H1 (cell line): ENCODE measurements at regions not wholly inside any gene's neighbourhood (a gene's known extent, or its start where the extent isn't known, plus 50 kb on each side); places are given as distances from the start of the nearest gene placed in this dataset.

Experiments used
- CTCF ChIA-PET: fragments of 300-600 bp; sonication (Branson Sonifier 250); formaldehyde crosslinking; loops from one replicate; lab custom pipeline; 2021; ENCODE audit not compliant: partially characterized antibody; lab: Charles Lee
- POLR2A ChIA-PET: fragments of 300-600 bp; sonication (Branson Sonifier 250); formaldehyde crosslinking; loops from one replicate; lab custom pipeline; 2021; ENCODE audit warnings: inconsistent platforms; ENCODE audit not compliant: partially characterized antibody; lab: Charles Lee
- DNase-seq, 2 experiments: peaks; one replicate each; pipeline versions ENCODE4 v3.0.0 to v3.0.0-alpha.2; 2010 to 2022; ENCODE audit warnings: low spot score in 2 of 2, low read depth in 1 of 2, mixed read lengths in 1 of 2
- FAIRE-seq: peaks from 2 replicates; lab custom pipeline; 2011; peaks lifted over from hg19 to GRCh38; lab: Jason Lieb, UNC
- H2AFZ ChIP-seq: 2 replicates; pipeline ENCODE4 v1.8.1; 2012; ENCODE audit warnings: low read length, inconsistent platforms
- H2AK5ac ChIP-seq: 2 replicates; pipeline ENCODE4 v1.6.1; 2013; ENCODE audit warnings: low read depth, low read length
- H2BK120ac ChIP-seq: replicated peaks from 2 replicates; pipeline ENCODE3; 2013; ENCODE audit warnings: low read depth, low read length, inconsistent platforms
- H2BK12ac ChIP-seq: 2 replicates; pipeline ENCODE4 v1.6.1; 2013; ENCODE audit warnings: low read depth, low read length
- H2BK15ac ChIP-seq: 2 replicates; pipeline ENCODE4 v1.6.1; 2013; ENCODE audit warnings: low read length
- H2BK20ac ChIP-seq: 2 replicates; pipeline ENCODE4 v1.6.1; 2013; ENCODE audit warnings: low read length
- H2BK5ac ChIP-seq: 2 replicates; pipeline ENCODE4 v1.6.1; 2013; ENCODE audit warnings: low read depth, low read length
- H3K14ac ChIP-seq: 2 replicates; pipeline ENCODE4 v1.6.1; 2013; ENCODE audit warnings: inconsistent platforms; ENCODE audit not compliant: insufficient read length
- H3K18ac ChIP-seq: 2 replicates; pipeline ENCODE4 v1.6.1; 2013; ENCODE audit warnings: low read length; ENCODE audit errors: extremely low read depth
- H3K23ac ChIP-seq: 2 replicates; pipeline ENCODE4 v1.6.1; 2013; ENCODE audit warnings: inconsistent platforms; ENCODE audit not compliant: insufficient read length
- H3K23me2 ChIP-seq: 2 replicates; pipeline ENCODE4 v1.6.1; 2013; ENCODE audit warnings: low read depth, low read length
- H3K27ac ChIP-seq: 2 replicates; pipeline ENCODE4 v1.6.1; 2011; ENCODE audit warnings: low read depth, low read length, inconsistent platforms
- H3K27me3 ChIP-seq, 4 experiments: replicated peaks in 1 of 4; 1 replicate in 1 of 4; 2 replicates in 3 of 4; pipeline versions ENCODE4 v1.6.1 to v1.8.1; 2011 to 2013; ENCODE audit warnings: low read length in 3 of 4, mild to moderate bottlenecking in 3 of 4, inconsistent platforms in 2 of 4, mixed read lengths in 2 of 4, moderate library complexity in 1 of 4; ENCODE audit not compliant: control insufficient read depth in 3 of 4, insufficient read depth in 3 of 4; ENCODE audit errors: extremely low read depth in 1 of 4
- H3K36me3 ChIP-seq, 4 experiments: 2 replicates each; pipeline versions ENCODE4 v1.6.1 to v1.8.1; 2011 to 2013; ENCODE audit warnings: mild to moderate bottlenecking in 4 of 4, low read length in 3 of 4, moderate library complexity in 2 of 4, control low read depth in 1 of 4, inconsistent platforms in 1 of 4; ENCODE audit not compliant: insufficient read depth in 4 of 4, control insufficient read depth in 2 of 4
- H3K4ac ChIP-seq: replicated peaks from 2 replicates; pipeline ENCODE3; 2013; ENCODE audit warnings: low read length, low read depth, mixed read lengths, inconsistent platforms; ENCODE audit not compliant: insufficient read length
- H3K4me1 ChIP-seq, 4 experiments: replicated peaks in 1 of 4; 1 replicate in 1 of 4; 2 replicates in 3 of 4; pipeline versions ENCODE4 v1.6.1 to v1.8.1; 2011 to 2013; ENCODE audit warnings: low read length in 3 of 4, inconsistent platforms in 2 of 4, mixed read lengths in 1 of 4; ENCODE audit not compliant: insufficient read depth in 4 of 4, control insufficient read depth in 3 of 4
- H3K4me2 ChIP-seq, 2 experiments: 2 replicates each; pipeline versions ENCODE4 v1.6.1 to v1.8.1; 2011 to 2013; ENCODE audit warnings: low read depth in 2 of 2, low read length in 2 of 2, control low read depth in 1 of 2, inconsistent platforms in 1 of 2, mild to moderate bottlenecking in 1 of 2; ENCODE audit not compliant: insufficient read depth in 1 of 2
- H3K4me3 ChIP-seq, 4 experiments: fragments of 200-600, 300-600 bp in 1 of 4; sonication (generic), shearing (Covaris generic), sonication (Bioruptor Twin) in 1 of 4; 2 replicates each; pipeline versions ENCODE4 v1.5.1 to v1.8.1; 2011 to 2016; ENCODE audit warnings: low read length in 4 of 4, low read depth in 3 of 4, control low read depth in 2 of 4, inconsistent platforms in 2 of 4, mild to moderate bottlenecking in 2 of 4, mixed read lengths in 1 of 4, moderate library complexity in 1 of 4; ENCODE audit not compliant: insufficient read depth in 2 of 4; ENCODE audit errors: extremely low read depth in 1 of 4
- H3K56ac ChIP-seq: replicated peaks from 2 replicates; pipeline ENCODE3; 2013; ENCODE audit warnings: low read depth, mild to moderate bottlenecking, mixed read lengths, low read length, inconsistent platforms; ENCODE audit not compliant: insufficient read length
- H3K79me1 ChIP-seq: 2 replicates; pipeline ENCODE4 v1.6.1; 2013; ENCODE audit warnings: low read depth, low read length, control low read depth
- H3K79me2 ChIP-seq, 2 experiments: 2 replicates each; pipeline versions ENCODE4 v1.6.1 to v1.8.1; 2012 to 2013; ENCODE audit warnings: low read length in 2 of 2, mild to moderate bottlenecking in 2 of 2, inconsistent platforms in 1 of 2; ENCODE audit not compliant: insufficient read depth in 2 of 2, control insufficient read depth in 1 of 2
- H3K9ac ChIP-seq, 4 experiments: replicated peaks in 1 of 4; 1 replicate in 1 of 4; 2 replicates in 3 of 4; pipeline versions ENCODE4 v1.6.1 to v1.8.1; 2011 to 2013; ENCODE audit warnings: low read depth in 3 of 4, low read length in 3 of 4, control low read depth in 2 of 4, mild to moderate bottlenecking in 2 of 4, moderate library complexity in 2 of 4, inconsistent platforms in 1 of 4; ENCODE audit errors: extremely low read depth in 1 of 4
- H3K9me3 ChIP-seq, 2 experiments: 2 replicates each; pipeline versions ENCODE4 v1.6.1 to v1.8.1; 2012 to 2013; ENCODE audit warnings: mild to moderate bottlenecking in 2 of 2, moderate library complexity in 2 of 2, control low read depth in 1 of 2, inconsistent platforms in 1 of 2, low read depth in 1 of 2, low read length in 1 of 2, mixed read lengths in 1 of 2; ENCODE audit not compliant: insufficient read depth in 2 of 2
- H4K20me1 ChIP-seq, 2 experiments: replicated peaks in 1 of 2; 2 replicates each; pipeline versions ENCODE3 to v1.8.1; 2011 to 2013; ENCODE audit warnings: inconsistent platforms in 2 of 2, low read length in 2 of 2, mild to moderate bottlenecking in 1 of 2; ENCODE audit not compliant: insufficient read depth in 2 of 2, control insufficient read depth in 1 of 2
- H4K5ac ChIP-seq: 2 replicates; pipeline ENCODE4 v1.6.1; 2013; ENCODE audit warnings: low read length, low read depth, mixed read lengths, inconsistent platforms; ENCODE audit not compliant: insufficient read length
- H4K8ac ChIP-seq: 2 replicates; pipeline ENCODE4 v1.8.0; 2013; ENCODE audit warnings: mild to moderate bottlenecking, moderate library complexity, low read length, inconsistent platforms; ENCODE audit not compliant: insufficient read depth; ENCODE audit errors: extremely low read depth
- H4K91ac ChIP-seq: replicated peaks from 2 replicates; pipeline ENCODE3; 2013; ENCODE audit warnings: low read length, mixed read lengths, inconsistent platforms; ENCODE audit not compliant: insufficient read length
- ASH2L ChIP-seq: fragments of 200-600, 300-600 bp; sonication (generic); IDR thresholded peaks from one replicate; pipeline ENCODE4 v1.7.1; 2017; ENCODE audit warnings: low read length
- CEBPB ChIP-seq: IDR thresholded peaks from 2 replicates; pipeline ENCODE4 v1.6.1; 2012; ENCODE audit warnings: low read depth, low read length
- EZH2 ChIP-seq: fragments of 200-600 bp; sonication (generic); IDR thresholded peaks from 2 replicates; pipeline ENCODE4 v1.7.1; 2012; ENCODE audit warnings: low read depth, mild to moderate bottlenecking, moderate library complexity, low read length, inconsistent platforms; ENCODE audit not compliant: severe bottlenecking
- HDAC2 ChIP-seq, 2 experiments: fragments of 300-600 bp in 1 of 2; sonication (generic) in 1 of 2; IDR thresholded peaks; 2 replicates each; pipeline ENCODE4 v1.6.1; 2011 to 2012; ENCODE audit warnings: low read depth in 2 of 2, low read length in 2 of 2, mild to moderate bottlenecking in 2 of 2, moderate library complexity in 2 of 2, borderline replicate concordance in 1 of 2, inconsistent platforms in 1 of 2
- NANOG ChIP-seq: IDR thresholded peaks from 2 replicates; pipeline ENCODE4 v1.6.1; 2011; ENCODE audit warnings: low read length, low read depth, mild to moderate bottlenecking, inconsistent platforms; ENCODE audit not compliant: insufficient read depth, poor library complexity, severe bottlenecking
- TEAD4 ChIP-seq: IDR thresholded peaks from 2 replicates; pipeline ENCODE4 v1.6.1; 2012; ENCODE audit warnings: low read depth, low read length, inconsistent platforms, mixed read lengths
- WGBS, 2 experiments: shearing (Covaris generic) in 1 of 2; methylation state at CpG; one replicate each; pipeline versions ENCODE4 v1.1.6 to v1.1.7; 2013 to 2015; ENCODE audit warnings: low lambda C conversion rate in 2 of 2, mixed read lengths in 2 of 2, inconsistent platforms in 1 of 2, low coverage in 1 of 2, missing lambda C conversion rate in 1 of 2; ENCODE audit not compliant: insufficient replicate concordance in 2 of 2, insufficient coverage in 1 of 2, insufficient read length in 1 of 2; ENCODE audit errors: extremely low coverage in 1 of 2, missing lambda C conversion rate in 1 of 2; 5-methylcytosine and 5-hydroxymethylcytosine counted together

DNA sequence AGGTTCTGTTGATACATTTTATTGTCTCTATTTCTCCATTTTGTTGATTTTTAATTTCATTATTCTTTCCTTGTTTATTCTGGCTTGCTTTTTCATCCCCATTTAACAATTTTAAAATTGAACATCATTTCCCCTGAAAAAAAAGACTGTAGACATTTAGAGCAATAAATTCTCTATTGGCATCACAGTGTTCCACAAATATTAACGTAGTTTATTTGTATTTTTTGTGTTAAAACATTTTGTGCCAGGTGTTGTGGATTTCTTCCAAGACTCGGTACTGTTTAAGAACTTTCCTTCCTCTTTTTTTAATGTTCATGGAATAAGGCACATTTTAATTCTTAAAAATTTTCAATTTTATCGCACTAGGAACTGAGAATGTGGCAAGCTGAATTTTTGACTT is 156.1 kb upstream of the NPY start:
- no peaks in the 10 kb centered on the region for H3K79me2 ChIP-seq
- no peak overlapping the region for H3K4me3 ChIP-seq
- no peaks in the 10 kb centered on the region for H3K79me1 ChIP-seq
- no peaks in the 10 kb centered on the region for H3K36me3 ChIP-seq
- H4K91ac ChIP-seq, result no peak overlapping the region
- H4K20me1 ChIP-seq, result no peaks in the 10 kb centered on the region
- H2AFZ ChIP-seq, result no peak overlapping the region
- no peaks in the 10 kb centered on the region for H3K27me3 ChIP-seq
- no peak overlapping the region for H3K14ac ChIP-seq
- H2BK120ac ChIP-seq, result no peak overlapping the region
- H2BK5ac ChIP-seq, result no peak overlapping the region
- WGBS, 2 experiments, result 89% methylated on average over 3 of the region's 3 CpGs; no CpG with 5 or more reads in 1 of the 2 experiments
- FAIRE-seq, result no peak
- no peaks in the 10 kb centered on the region for H3K9me3 ChIP-seq
- no peak overlapping the region for H3K56ac ChIP-seq
- H3K4me1 ChIP-seq, result peaks cover 0 to 1% (median 0%) of the 10 kb centered on the region in 4 experiments; a peak in 1 of 7 replicates
- no peak overlapping the region for H4K5ac ChIP-seq
- no peak overlapping the region for H3K4me2 ChIP-seq
- no peak overlapping the region for H2BK12ac ChIP-seq
- ChIA-PET POLR2A (no interaction called here), CTCF (no interaction called here)
- no peak for DNase-seq
- H4K8ac ChIP-seq, result no peak overlapping the region
- no peak overlapping the region for H3K9ac ChIP-seq
- TF ChIP-seq TEAD4 (no peak), EZH2 (no peak), CEBPB (no peak), NANOG (no peak), HDAC2 (IDR thresholded peaks at IDR 0.05; ENCODE audit: borderline replicate concordance in 1 of 2, low read depth in 2 of 2, low read length in 2 of 2) (no peak), ASH2L (no peak)
- H2BK20ac ChIP-seq, result no peak overlapping the region
- H3K4ac ChIP-seq, result no peak overlapping the region
- H3K27ac ChIP-seq, result no peak overlapping the region
- no peak overlapping the region for H2AK5ac ChIP-seq
- H3K23me2 ChIP-seq, result no peaks in the 10 kb centered on the region
- H3K23ac ChIP-seq, result no peak overlapping the region
- no peak overlapping the region for H2BK15ac ChIP-seq
- no peak overlapping the region for H3K18ac ChIP-seq
